Activated CD4-positive, alpha-beta T cell treated with anti-CD3 and anti-CD28 coated beads for 48 hours (primary cell): ENCODE measurements at regions not wholly inside any gene's neighbourhood (a gene's known extent, or its start where the extent isn't known, plus 50 kb on each side); places are given as distances from the start of the nearest gene placed in this dataset.

Experiments
- DNase-seq: peaks from one replicate; pipeline ENCODE4 v3.0.0-alpha.2; 2020

DNA sequence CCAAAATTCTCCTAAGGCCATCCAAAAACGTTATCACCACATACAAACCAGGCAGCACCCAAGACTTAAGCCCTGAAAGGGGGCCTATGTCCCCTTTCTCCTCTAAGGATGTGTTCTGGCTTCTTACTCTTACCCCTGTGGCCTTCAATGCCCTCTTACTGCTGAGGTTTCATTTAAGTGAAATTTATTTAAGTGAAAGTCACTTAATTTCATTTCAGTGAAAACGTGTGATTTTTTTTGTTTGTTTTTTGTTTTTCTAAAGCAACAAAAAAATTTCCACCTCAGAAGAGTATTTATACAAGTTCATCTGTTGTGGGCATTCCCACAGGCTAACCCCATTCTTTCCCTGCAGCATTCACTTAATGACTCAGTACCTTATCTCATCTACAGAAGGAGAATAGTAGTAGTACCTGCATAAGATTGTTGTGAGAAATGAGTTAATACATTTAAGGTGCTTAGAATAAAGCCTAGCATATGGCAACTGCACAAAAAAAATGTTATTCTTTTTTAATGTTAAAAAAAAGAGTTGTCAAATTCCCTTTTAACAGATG is 220.6 kb downstream of the CHRM3 start:
- DNase-seq: no peak

DNA sequence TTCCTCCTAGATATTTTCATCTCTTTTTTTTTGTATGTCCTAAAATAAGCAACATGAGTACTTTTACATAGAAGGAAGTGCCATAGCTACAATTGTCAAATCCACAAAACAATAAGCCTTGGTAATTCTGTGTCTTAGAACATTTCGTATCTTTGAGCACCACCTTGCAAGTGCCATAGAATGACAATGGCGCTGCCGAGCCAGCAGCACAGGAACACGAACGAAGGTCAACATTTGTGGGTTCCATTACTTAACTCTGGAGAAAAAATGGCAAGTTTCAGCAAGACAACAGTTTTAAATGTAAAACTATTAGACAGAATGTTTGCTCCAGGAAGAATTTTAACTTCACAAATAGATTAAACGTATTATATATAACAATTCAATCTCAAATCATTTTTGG is 222.1 kb downstream of the CHRM3 start:
- no peak for DNase-seq

DNA sequence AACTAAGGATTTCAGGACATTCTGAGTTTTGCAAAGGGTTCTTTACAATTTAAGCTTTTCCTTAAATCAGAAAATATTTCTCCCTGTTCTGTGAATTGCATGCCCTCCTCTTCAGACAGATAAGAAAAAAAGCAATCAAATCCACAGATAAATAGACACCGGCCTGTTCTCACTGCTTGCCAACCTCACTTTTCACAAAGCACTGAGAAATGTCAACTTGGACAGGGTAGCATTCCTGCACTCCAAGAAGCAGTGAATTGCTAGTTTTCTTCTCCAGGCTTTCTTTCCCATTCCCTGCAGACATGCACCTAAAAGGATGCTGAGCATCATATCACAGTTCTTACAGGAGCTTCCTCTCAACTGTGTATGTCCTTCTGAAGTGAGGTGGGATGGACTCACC is 226.0 kb downstream of the CHRM3 start:
- no peak for DNase-seq

DNA sequence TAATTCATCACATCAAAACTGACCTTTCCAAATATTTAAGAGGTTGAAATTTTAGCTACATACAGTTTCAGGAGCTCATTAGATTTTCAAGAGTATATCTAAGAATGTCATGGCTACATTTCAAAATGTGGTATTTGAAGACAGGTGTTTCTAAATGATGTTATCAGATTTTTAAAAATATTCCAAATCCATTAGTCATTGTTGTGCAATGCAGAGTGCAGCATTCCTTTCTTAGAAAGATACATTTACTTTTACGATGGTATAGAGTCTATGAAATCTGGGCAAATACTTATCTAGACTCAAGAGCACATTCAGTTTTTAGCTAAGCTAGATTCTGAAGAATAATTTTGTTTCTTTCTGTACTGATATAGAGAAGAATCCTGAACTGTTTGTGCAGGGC is 230.3 kb downstream of the CHRM3 start:
- no peak for DNase-seq

DNA sequence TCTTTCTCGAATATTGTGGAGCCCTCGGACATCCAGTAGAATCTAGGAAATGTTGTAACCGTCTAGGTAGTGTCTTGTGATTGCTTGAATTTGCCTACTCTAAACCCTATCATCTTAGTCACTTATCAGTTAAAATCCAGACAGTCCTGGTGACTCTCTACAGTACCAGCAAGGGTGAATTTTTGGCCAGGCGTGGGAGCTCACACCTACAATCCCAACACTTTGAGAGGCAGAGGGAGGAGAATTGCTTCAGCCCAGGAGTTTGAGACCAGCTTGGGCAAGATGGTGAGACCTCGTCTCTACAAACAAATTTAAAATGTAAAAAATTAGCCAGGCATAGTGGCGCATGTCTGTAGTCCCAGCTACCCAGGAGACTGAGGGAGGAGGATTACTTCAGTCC is 230.9 kb downstream of the CHRM3 start:
- DNase-seq: no peak

DNA sequence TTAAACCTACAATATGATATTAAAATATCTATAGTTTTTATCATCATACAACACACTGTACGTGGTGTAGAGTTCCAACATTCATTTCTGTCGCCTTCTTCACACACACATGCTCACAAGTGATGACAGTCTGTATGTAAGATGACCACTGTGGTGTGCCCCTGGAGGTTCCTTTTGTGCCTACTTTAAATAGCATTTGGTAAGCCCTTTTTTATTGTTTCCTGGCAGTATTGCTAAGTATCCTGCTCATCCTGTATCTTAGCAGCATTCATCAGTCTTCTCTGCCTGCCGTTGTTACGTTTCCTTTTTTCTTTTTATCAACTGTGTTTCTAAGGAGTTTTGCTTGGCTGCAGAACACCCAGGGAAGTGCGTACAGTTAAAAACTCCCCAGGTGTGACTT is 231.4 kb downstream of the CHRM3 start:
- DNase-seq: no peak

DNA sequence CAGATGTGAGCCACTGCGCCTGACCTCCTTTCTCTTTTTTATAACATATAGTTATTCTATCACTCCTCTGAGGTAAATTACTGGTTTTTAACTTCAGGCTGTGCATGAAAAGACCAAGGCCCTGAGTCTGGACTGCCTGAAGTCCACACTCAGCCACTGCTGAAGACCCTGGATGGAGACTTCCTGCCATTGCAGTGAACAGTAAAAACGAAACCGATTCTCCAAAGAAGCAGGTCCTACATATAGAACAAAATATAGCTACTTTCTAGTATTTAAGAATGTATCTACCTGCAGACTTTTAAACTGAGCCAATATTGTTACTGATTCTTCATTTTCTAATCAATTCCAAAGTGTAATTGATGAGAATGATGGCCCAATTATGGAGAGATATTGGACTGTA is 232.8 kb downstream of the CHRM3 start:
- DNase-seq: no peak

DNA sequence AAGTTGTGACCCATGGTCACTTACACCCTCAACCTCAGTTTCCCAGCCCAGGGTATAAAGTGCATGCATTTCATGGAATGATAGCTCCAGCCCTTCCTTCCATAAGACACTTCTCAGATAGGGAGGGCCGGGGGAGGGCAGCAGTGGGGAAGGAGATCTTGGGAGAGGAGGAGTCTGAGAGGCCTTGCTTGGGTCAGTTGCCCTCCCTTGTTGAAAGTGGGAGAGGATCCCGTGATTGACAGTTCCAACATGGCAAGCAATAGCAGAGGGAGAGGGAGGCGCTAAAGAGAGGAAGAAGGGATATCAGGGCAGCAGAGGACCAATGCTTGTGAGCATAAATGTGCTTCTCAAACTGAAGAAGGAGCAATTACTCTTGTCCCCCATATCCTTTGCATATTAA is 244.4 kb downstream of the CHRM3 start:
- no peak for DNase-seq

DNA sequence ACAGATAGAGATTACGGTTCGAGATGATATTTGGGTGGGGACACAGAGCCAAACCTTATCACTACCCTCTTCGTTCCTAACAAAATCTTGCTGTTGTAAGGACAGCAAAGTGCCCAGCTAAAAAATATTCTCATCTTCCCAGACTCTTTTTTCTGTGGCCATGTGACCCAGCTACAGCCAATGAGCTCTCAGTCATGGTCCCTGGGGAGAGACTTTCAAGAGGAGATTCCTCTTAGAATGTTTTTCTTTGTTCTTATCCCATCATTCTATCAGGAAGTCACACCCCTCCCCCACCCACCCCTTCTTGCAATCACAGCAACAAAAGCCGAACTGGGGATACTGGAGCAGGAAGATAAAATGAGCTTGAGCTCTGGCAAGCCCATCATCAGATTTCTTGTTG is 247.1 kb downstream of the CHRM3 start:
- no peak for DNase-seq

DNA sequence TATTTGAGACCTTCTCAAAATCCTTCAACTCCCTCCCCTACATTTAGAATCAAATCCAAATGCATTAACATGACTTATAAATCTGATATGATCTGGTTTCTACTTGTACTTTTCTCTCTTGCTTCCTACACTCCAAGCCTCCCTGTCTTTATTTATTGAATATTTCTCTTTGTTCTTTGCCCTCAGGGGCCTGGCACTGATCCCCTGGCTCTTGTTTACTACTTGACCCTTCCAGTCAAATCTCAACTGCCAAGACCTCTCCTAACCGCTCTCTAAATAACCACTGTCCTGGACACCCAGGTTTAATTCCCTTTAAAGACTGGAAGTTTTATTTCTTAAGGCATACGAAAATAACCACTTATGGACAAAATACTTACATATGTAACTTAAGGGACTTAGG is 248.9 kb downstream of the CHRM3 start:
- DNase-seq: no peak

DNA sequence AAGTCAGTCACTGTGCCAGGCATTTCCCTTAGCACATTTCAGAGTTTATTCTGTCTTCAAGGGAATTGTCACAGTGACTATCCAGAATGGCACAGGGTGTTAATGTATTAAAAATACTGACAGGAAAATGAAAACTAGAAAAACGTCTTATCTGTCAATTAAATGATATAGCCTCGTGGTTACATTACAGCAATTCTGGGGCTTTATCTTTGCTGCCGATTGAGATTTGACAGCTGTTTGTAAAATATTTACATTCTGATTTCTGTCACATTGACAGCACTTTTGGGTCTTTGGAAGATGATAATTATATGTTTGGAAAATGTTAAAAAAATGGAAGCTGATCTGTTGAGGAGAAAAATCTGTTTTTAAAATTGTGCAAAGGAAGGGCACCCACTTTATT is 250.0 kb downstream of the CHRM3 start:
- no peak for DNase-seq

DNA sequence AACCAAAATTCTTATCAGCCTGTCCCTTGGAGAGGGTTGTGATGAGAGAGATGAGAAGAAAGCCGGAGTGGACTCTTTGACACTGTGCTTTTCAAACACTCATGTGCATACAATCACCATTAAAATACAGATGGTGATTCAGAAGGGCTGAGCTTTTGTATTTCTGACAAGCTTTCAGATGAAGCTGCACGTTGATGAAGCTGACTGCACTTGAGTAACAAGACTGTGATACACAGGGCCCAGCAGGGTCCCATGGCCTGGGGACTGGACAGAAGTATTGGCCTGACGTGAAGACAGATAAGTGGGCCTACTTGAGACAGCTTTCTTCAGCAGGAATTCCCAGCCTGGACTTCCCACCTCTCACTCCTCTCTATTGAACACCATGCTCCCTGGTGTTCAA is 258.2 kb downstream of the CHRM3 start:
- DNase-seq: no peak

DNA sequence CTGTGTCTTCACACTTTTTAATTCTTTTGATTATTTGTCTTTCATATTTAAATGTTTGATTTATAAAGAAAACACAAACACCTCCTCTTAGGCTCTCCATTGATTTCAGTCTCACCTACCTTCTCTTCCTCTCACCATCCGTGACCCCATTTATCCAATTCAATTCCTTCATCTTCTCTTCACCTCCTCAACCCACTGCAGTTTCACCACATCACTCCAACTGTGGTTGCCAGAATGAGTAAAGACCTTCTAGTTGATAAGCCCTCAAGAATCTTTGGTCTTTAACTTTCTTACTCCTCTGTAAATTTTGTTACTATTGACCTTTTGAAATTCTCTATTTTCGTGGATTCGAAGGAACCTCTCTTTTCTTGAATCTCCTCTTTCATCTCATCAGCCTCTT is 260.7 kb downstream of the CHRM3 start:
- DNase-seq: peak; percentile 11

DNA sequence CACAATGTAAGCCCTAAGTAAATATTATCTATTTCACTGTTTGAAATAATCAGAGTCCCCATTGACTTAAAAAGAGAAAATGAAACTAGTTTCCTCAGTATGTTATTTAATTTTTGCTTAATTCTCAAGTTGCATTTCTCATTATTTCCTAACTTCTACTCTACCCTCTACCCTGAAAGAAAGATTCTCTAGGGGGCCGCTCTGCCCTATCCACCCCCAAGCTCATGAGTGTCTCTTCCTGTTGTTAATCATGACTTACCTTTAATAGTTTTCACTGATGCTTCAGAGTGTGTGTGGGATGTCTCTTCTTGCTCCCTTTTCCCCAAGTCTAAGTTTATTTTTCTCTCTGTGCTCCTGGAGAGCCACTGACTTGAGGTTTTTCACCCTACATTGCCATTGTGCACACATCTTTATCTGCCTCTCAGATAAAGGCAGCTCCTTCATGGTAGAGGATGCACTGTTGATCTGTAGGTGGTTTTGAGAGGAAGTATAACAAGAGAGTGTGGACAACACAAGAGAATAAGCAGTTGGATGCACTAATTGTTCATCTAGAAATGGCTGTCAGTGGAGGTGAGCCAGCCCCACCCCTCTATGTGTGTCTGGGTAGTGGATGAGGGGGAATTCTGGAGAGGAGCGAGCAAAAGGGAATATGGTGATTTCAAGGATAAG is 261.7 kb downstream of the CHRM3 start:
- DNase-seq: no peak

DNA sequence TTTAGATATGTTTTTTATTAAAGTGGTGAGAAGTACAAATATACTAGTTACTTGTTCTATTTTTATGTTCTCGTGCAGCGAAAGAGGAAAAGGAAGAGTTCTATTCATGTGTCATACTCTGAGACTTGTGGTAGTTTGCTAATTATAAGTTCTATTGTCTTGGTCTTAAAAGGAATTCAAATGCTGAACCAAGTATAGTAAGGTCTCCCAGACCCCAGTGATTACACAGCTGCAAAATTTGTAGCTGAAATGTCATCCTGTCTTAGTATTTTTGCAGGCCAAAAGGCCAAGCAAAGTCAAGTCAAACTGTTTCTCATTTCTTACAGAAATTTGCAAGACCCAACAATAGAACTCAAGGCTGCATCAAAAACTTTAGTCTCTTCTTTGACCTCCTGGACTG is 268.7 kb downstream of the CHRM3 start:
- no peak for DNase-seq

DNA sequence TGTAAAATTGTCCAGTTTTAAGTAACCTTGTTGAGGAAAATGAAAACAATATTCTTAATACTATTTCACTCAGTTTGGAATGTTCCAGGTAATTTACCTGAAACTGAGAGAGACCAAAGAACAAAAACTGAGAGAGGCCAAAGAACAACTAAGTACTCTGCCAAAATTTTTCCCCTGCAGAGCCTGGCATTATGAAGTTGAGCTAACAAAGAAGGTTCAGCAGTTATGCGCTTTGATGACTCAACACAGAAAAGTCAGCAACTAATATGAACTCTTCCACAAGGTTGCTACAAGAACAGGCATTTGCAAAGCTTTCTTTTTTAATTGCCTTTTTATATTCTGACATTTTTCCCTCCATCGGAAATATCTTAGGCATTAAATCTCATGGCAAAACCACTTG is 270.9 kb downstream of the CHRM3 start:
- no peak for DNase-seq

DNA sequence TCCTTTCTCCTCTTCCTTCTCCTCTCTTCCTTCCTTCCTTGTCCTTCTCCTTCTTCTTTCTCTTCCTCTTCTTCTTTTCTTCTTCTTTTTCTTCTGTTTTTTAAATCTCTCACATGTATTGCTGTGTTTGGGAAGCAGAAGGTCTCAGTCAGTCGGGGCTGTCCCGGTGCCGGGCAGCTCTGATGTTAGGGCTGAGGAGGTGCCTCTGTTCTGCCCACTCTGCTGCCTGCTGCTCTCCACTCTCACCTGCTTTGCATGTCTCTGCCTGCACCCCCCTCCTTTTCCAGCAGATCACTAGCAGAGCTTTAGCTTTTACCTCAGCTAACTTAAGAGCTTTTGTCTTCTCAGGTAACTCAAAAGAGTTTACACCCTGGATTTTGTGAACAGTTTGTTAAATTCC is 276.6 kb downstream of the CHRM3 start:
- DNase-seq: no peak

DNA sequence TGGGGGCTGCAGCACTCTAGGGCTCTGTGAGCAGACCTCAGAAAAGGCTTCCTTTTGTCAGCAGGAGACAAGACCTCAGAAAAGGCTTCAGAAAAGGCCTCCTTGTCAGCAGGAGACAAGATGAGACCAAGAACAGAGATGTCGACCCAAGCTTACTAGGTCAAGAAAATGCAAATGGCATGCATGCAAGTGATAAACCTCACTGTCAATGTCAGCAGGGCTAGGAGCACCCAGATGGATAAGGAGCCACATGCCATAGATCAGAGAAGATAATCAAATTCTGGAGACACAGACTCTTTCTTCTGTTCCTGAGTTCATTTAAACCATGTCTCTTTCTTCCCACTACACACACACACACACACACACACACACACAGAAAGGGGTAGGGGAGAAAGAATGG is 285.9 kb downstream of the CHRM3 start:
- DNase-seq: no peak

DNA sequence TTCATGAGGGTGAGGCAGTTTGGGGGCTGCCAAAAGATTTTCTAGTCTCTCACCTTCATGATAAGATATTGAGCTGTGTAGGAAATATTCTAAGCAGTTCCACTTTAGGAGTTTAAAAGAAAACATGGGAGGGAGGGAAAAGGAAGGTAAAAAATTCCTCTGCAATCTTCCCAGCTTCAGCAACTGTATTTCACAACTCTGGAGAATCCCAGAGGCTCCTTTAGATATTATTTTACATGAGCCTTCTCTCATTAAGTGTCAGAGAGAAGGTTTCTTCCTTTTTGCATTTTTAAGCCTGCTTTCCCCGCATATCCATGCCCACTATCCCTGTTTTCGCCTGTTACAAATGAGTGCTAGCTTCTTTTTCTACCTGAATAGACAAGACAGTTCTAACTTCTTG is 289.4 kb downstream of the CHRM3 start:
- no peak for DNase-seq

DNA sequence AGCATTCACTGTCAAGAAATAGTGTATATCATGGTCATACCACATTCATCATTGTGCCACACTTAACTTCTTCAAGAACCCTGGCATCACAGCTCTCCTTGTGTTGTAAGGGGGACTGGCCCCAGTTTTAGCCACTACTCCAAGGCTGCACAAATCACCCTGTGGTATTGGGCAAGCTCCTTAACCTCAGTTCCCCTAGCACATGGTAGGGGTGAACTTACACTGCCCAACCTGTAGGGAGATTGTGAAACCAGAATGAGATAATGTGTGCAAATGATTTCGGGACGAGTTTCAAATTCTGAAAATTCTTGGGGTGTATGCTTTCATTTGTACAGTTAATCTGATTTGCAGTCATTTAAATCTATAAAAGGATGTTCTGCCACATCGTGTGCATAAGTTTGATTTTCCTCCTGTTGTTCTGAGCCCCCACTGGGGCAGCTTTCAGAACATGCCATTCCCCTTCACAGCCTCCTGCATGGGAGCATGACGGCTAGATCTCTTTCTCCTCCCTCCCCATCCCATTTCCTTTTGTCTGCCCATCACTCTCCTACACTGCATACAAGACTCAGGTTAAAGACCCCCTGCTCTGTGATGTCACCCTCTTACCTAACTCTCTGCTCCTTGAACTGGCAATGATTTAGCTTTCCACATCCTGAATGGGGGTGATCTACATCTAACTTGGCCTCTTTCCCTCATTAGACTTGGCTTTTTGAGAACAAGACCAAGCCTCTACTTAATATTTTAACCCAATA is 290.3 kb downstream of the CHRM3 start:
- DNase-seq: no peak

DNA sequence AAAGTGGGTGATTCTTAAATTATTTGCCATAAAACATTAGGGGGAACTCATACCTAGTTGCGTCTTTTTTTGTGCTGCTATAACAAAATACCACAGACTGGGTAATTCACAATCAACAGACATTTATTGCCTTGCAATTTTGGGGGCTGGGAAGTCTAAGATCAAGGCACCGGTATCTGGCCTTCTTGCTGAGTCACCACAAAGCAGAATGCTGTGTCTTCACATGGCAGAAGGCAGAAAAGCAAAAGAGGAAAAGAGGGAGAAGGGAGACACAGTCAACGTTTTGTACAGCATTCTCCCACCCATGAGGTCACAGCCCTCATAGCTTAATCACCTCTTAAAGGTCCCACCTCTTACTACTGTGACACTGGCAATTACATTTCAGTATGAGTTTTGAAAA is 291.0 kb downstream of the CHRM3 start:
- DNase-seq: no peak

DNA sequence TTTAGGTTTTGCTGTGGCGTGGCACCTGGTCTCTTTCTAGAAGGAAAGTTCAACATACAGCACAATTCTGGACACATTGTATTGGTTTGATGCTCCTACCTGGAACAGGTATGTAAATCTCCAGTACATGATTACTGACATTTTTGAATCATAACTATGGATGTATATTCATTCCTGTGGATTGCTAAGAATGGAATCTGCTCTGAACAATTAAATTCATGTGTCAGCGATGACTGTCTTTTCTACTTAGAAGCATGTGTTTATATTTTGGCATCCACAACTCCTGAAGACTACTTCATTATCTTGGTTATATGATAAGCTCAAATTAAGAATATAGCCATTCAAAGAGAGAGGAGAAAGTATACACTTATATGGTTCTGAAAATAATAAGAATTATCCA is 291.8 kb downstream of the CHRM3 start:
- DNase-seq: no peak

DNA sequence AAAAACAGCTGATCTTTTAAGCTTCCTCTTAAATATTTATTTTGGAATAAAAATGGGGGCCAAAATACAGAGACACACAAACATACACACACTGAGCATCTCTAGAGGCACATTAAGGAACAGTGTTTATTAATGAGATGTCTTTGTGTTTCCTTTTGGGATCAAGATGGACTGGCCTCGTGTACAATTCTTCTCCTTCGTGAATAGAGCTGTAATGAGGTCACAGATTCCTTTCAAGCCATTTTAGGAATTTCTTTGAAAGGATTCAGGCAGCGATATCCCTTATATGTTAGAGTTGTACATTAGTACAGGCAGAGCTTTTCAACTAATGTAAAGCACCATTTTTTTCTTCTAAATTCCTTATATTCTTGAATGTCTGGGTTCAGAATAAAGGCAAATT is 295.7 kb downstream of the CHRM3 start:
- no peak for DNase-seq

DNA sequence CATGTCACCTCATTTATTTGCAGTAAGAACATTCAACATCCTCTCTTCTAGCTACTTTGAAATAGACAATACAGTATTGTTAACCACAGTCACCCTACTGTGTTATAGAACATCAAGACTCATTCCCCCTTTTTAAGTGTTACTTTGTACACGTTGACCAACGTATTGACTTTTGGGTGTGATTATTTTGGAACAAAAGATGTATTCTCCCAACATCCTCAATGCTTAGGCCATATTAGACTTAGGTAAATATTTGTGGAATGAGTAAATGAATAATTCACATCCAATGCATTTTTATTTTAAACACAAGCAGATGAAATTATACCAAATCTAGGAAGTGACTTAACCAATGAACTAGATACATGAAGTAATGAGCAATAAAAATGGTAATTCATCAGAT is 296.6 kb downstream of the CHRM3 start:
- no peak for DNase-seq

DNA sequence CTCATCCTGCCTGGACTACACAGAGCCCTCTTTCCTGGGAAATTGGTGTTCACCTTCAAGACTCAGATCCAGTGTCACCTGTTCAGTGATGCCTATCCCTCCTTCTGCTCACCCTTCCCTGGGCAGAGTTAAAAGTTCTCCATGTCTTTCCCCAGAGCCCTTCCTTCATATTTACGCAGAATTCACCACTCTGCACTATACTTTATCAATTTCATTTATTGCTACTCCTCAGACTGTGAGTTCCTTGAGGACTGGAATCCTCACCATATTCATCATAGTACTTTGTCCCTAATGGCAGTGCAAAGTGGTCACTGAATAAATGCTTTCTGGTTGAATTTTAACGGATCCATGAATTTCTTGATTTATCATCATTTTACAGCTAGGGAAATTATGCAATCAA is 300.0 kb downstream of the CHRM3 start:
- DNase-seq: no peak
